ENCODE measurements at regions not wholly inside any gene's neighbourhood (a gene's known extent, or its start where the extent isn't known, plus 50 kb on each side); places are given as distances from the start of the nearest gene placed in this dataset.

GRCh38 chr13:72101768-72102400 lies 234.9 kb upstream of the DACH1 start:
- no peaks in the 10 kb centered on the region for H3K4me1 ChIP-seq (ENCODE audit: insufficient read depth, low read length, poor library complexity, severe bottlenecking)
- TF ChIP-seq EZH2phosphoT487 (IDR thresholded peaks at IDR 0.05; ENCODE audit: borderline replicate concordance): no peak
- H3K9me3 ChIP-seq (ENCODE audit: insufficient read depth, low read depth, low read length): no peaks in the 10 kb centered on the region
- H4K20me1 ChIP-seq (ENCODE audit: insufficient read depth, low read length, poor library complexity, severe bottlenecking): no peaks in the 10 kb centered on the region
- H3K9me2 ChIP-seq (replicated peaks; ENCODE audit: low read depth, low read length): no peaks in the 10 kb centered on the region
- H3K36me3 ChIP-seq (ENCODE audit: insufficient read depth, low read length): no peaks in the 10 kb centered on the region
- no peak overlapping the region for H3K4me3 ChIP-seq (ENCODE audit: low read length, poor library complexity, severe bottlenecking)
- no peaks in the 10 kb centered on the region for H3F3A ChIP-seq (ENCODE audit: low read depth)
- no peak overlapping the region for H2AFZ ChIP-seq (ENCODE audit: low read length)
- H3K27me3 ChIP-seq (ENCODE audit: insufficient read depth, low read length, poor library complexity, severe bottlenecking): no peaks in the 10 kb centered on the region
- H3K4me2 ChIP-seq (ENCODE audit: low read depth, low read length, poor library complexity, severe bottlenecking): no peak overlapping the region
- no peaks in the 10 kb centered on the region for H3K79me2 ChIP-seq (ENCODE audit: insufficient read depth, low read length)
- no peak overlapping the region for H3K9ac ChIP-seq (ENCODE audit: low read depth, low read length, poor library complexity, severe bottlenecking)

- H3K9me2 ChIP-seq (replicated peaks; ENCODE audit: low read depth, low read length): no peaks in the 10 kb centered on the region
- H3K4me3 ChIP-seq (ENCODE audit: low read length, poor library complexity, severe bottlenecking): no peak overlapping the region
- H3K9ac ChIP-seq (ENCODE audit: low read depth, low read length, poor library complexity, severe bottlenecking): no peak overlapping the region
- no peaks in the 10 kb centered on the region for H3K4me1 ChIP-seq (ENCODE audit: insufficient read depth, low read length, poor library complexity, severe bottlenecking)
- no peaks in the 10 kb centered on the region for H3K79me2 ChIP-seq (ENCODE audit: insufficient read depth, low read length)
- no peaks in the 10 kb centered on the region for H3K9me3 ChIP-seq (ENCODE audit: insufficient read depth, low read depth, low read length)
- no peak overlapping the region for H3K4me2 ChIP-seq (ENCODE audit: low read depth, low read length, poor library complexity, severe bottlenecking)
- H2AFZ ChIP-seq (ENCODE audit: low read length): no peak overlapping the region
- H3K36me3 ChIP-seq (ENCODE audit: insufficient read depth, low read length): no peaks in the 10 kb centered on the region
- no peaks in the 10 kb centered on the region for H3F3A ChIP-seq (ENCODE audit: low read depth)
- TF ChIP-seq EZH2phosphoT487 (IDR thresholded peaks at IDR 0.05; ENCODE audit: borderline replicate concordance) (no peak), CTCF (conservative IDR thresholded peaks at IDR 0.05; ENCODE audit: low read length) (no peak)
- no peaks in the 10 kb centered on the region for H3K27me3 ChIP-seq (ENCODE audit: insufficient read depth, low read length, poor library complexity, severe bottlenecking)
- no peaks in the 10 kb centered on the region for H4K20me1 ChIP-seq (ENCODE audit: insufficient read depth, low read length, poor library complexity, severe bottlenecking)
Measured at GRCh38 chr13:72100339-72100738, 233.3 kb upstream of the DACH1 start.

GRCh38 chr13:72097568-72097967 lies 230.6 kb upstream of the DACH1 start:
- TF ChIP-seq CTCF (conservative IDR thresholded peaks at IDR 0.05; ENCODE audit: low read length) (no peak), EZH2phosphoT487 (IDR thresholded peaks at IDR 0.05; ENCODE audit: borderline replicate concordance) (no peak)

GRCh38 chr13:72093262-72093661 lies 226.3 kb upstream of the DACH1 start:
- TF ChIP-seq EZH2phosphoT487 (IDR thresholded peaks at IDR 0.05; ENCODE audit: borderline replicate concordance): no peak
- no peak for TF ChIP-seq CTCF (conservative IDR thresholded peaks at IDR 0.05; ENCODE audit: low read length)
- Histone ChIP-seq H3K79me2 (ENCODE audit: insufficient read depth, low read length) (no peaks in the 10 kb centered on the region), H3F3A (ENCODE audit: low read depth) (no peaks in the 10 kb centered on the region), H3K9me2 (replicated peaks; ENCODE audit: low read depth, low read length) (no peaks in the 10 kb centered on the region), H3K4me3 (ENCODE audit: low read length, poor library complexity, severe bottlenecking) (no peak overlapping the region), H3K27me3 (ENCODE audit: insufficient read depth, low read length, poor library complexity, severe bottlenecking) (no peaks in the 10 kb centered on the region), H2AFZ (ENCODE audit: low read length) (no peak overlapping the region), H3K9me3 (ENCODE audit: insufficient read depth, low read depth, low read length) (no peaks in the 10 kb centered on the region), H3K4me2 (ENCODE audit: low read depth, low read length, poor library complexity, severe bottlenecking) (no peak overlapping the region), H3K9ac (ENCODE audit: low read depth, low read length, poor library complexity, severe bottlenecking) (no peak overlapping the region), H3K36me3 (ENCODE audit: insufficient read depth, low read length) (no peaks in the 10 kb centered on the region), H4K20me1 (ENCODE audit: insufficient read depth, low read length, poor library complexity, severe bottlenecking) (no peaks in the 10 kb centered on the region), H3K4me1 (ENCODE audit: insufficient read depth, low read length, poor library complexity, severe bottlenecking) (no peaks in the 10 kb centered on the region)

More at GRCh38 chr13:72097568-72097967, 230.6 kb upstream of the DACH1 start:
- Histone ChIP-seq H3K9me3 (ENCODE audit: insufficient read depth, low read depth, low read length) (no peaks in the 10 kb centered on the region), H2AFZ (ENCODE audit: low read length) (no peak overlapping the region), H3K79me2 (ENCODE audit: insufficient read depth, low read length) (no peaks in the 10 kb centered on the region), H3K4me2 (ENCODE audit: low read depth, low read length, poor library complexity, severe bottlenecking) (no peak overlapping the region), H3K4me3 (ENCODE audit: low read length, poor library complexity, severe bottlenecking) (no peak overlapping the region), H3K27me3 (ENCODE audit: insufficient read depth, low read length, poor library complexity, severe bottlenecking) (no peaks in the 10 kb centered on the region), H3F3A (ENCODE audit: low read depth) (no peaks in the 10 kb centered on the region), H3K9me2 (replicated peaks; ENCODE audit: low read depth, low read length) (no peaks in the 10 kb centered on the region), H3K36me3 (ENCODE audit: insufficient read depth, low read length) (no peaks in the 10 kb centered on the region), H3K4me1 (ENCODE audit: insufficient read depth, low read length, poor library complexity, severe bottlenecking) (no peaks in the 10 kb centered on the region), H4K20me1 (ENCODE audit: insufficient read depth, low read length, poor library complexity, severe bottlenecking) (no peaks in the 10 kb centered on the region), H3K9ac (ENCODE audit: low read depth, low read length, poor library complexity, severe bottlenecking) (no peak overlapping the region)

Data from Loucy (cell line).